Endothelial cell of umbilical vein (primary cell): ENCODE measurements at regions not wholly inside any gene's neighbourhood (a gene's known extent, or its start where the extent isn't known, plus 50 kb on each side); places are given as distances from the start of the nearest gene placed in this dataset.

Experiments
- EZH2 ChIP-seq: IDR thresholded peaks from 2 replicates; pipeline ENCODE4 v1.6.1; 2012; ENCODE audit warnings: borderline replicate concordance, low read depth, mild to moderate bottlenecking, moderate library complexity, low read length, inconsistent platforms; ENCODE audit not compliant: severe bottlenecking
- FOS ChIP-seq: IDR thresholded peaks from 2 replicates; pipeline ENCODE4 v1.6.1; 2011; ENCODE audit warnings: mild to moderate bottlenecking, low read length, moderate library complexity, borderline replicate concordance; ENCODE audit not compliant: insufficient read depth
- GATA2 ChIP-seq: IDR thresholded peaks from 2 replicates; pipeline ENCODE4 v1.7.0; 2011; ENCODE audit warnings: low read depth, mild to moderate bottlenecking, moderate library complexity, mixed read lengths, low read length; ENCODE audit not compliant: insufficient read length, insufficient read depth
- JUN ChIP-seq: IDR thresholded peaks from 2 replicates; pipeline ENCODE4 v1.6.1; 2011; ENCODE audit warnings: borderline replicate concordance, low read depth; ENCODE audit not compliant: insufficient read length, insufficient read depth
- MYC ChIP-seq: IDR thresholded peaks from one replicate; pipeline ENCODE4 v1.6.1; 2011; ENCODE audit warnings: mild to moderate bottlenecking, low read depth, low read length
- POLR2A ChIP-seq: IDR thresholded peaks from 2 replicates; pipeline ENCODE4 v1.6.1; 2012; ENCODE audit warnings: low read depth, mild to moderate bottlenecking, control low read depth, low read length
- POLR2AphosphoS5 ChIP-seq: IDR thresholded peaks from 2 replicates; pipeline ENCODE4 v1.6.1; 2012; ENCODE audit warnings: low read depth, mild to moderate bottlenecking, control low read depth, low read length, moderate library complexity; ENCODE audit not compliant: insufficient read depth
- TF ChIP-seq, protein P1 (sequence below), 2 donors: IDR thresholded peaks; 1 replicate in 1 of 2; 2 replicates in 1 of 2; pipeline ENCODE4 v1.5.1; 2011; ENCODE audit warnings: low read length in 2 of 2, mild to moderate bottlenecking in 2 of 2, moderate library complexity in 2 of 2, control low read depth in 1 of 2, inconsistent platforms in 1 of 2, low read depth in 1 of 2; ENCODE audit not compliant: insufficient read depth in 1 of 2; ENCODE audit errors: extremely low read depth in 1 of 2
- TF ChIP-seq, protein P2 (sequence below): IDR thresholded peaks from 2 replicates; pipeline ENCODE4 v1.6.1; 2011; ENCODE audit not compliant: insufficient read depth, insufficient read length

DNA sequence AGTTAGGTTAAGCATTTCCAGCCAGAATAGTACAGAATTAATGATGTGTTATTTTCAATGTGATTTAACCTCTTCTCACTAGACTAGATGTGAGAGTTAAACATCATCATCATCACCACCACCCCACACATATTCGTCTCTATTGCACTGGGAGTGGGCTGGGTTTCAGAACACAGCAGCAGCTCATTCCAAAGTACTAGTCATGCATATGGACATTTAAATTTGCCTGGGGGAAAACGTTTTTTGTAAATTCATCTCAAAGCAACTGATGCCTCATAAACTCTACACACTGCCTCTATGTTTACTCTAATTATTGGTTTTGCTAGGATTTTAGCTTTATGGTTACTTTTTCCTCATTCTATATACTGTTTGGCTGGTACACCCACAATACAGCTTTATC is 509.1 kb downstream of the PPP4R3C start:
- TF ChIP-seq, protein P1, sequence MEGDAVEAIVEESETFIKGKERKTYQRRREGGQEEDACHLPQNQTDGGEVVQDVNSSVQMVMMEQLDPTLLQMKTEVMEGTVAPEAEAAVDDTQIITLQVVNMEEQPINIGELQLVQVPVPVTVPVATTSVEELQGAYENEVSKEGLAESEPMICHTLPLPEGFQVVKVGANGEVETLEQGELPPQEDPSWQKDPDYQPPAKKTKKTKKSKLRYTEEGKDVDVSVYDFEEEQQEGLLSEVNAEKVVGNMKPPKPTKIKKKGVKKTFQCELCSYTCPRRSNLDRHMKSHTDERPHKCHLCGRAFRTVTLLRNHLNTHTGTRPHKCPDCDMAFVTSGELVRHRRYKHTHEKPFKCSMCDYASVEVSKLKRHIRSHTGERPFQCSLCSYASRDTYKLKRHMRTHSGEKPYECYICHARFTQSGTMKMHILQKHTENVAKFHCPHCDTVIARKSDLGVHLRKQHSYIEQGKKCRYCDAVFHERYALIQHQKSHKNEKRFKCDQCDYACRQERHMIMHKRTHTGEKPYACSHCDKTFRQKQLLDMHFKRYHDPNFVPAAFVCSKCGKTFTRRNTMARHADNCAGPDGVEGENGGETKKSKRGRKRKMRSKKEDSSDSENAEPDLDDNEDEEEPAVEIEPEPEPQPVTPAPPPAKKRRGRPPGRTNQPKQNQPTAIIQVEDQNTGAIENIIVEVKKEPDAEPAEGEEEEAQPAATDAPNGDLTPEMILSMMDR (IDR thresholded peaks at IDR 0.05; ENCODE audit: extremely low read depth in 1 of 2, insufficient read depth in 1 of 2, low read depth in 1 of 2, low read length in 2 of 2) = no peak
- TF ChIP-seq GATA2 (no peak), POLR2A (no peak), JUN (no peak), EZH2 (no peak), POLR2AphosphoS5 (no peak), MYC (no peak), FOS (no peak)
- TF ChIP-seq, protein P2, sequence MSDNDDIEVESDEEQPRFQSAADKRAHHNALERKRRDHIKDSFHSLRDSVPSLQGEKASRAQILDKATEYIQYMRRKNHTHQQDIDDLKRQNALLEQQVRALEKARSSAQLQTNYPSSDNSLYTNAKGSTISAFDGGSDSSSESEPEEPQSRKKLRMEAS = no peak
